GM19035 (cell line): ENCODE measurements at regions not wholly inside any gene's neighbourhood (a gene's known extent, or its start where the extent isn't known, plus 50 kb on each side); places are given as distances from the start of the nearest gene placed in this dataset.
"Not testable (repeated sequence)": the region's sequence is repeated elsewhere in the genome, so short reads cannot be mapped to it uniquely, and the experiment has no call there.

Experiments used
- ATAC-seq: cut with Tn5 transposase; IDR thresholded peaks from one replicate; pipeline ENCODE4 v1.9.1; 2021; ENCODE audit not compliant: unreplicated experiment

GRCh38 chr7:69225259-69225943 lies 372.9 kb upstream of the AUTS2 start:
- ATAC-seq = no peak

GRCh38 chr7:69228212-69228811 lies 370.0 kb upstream of the AUTS2 start:
- no peak for ATAC-seq

GRCh38 chr7:69232445-69233376 lies 365.6 kb upstream of the AUTS2 start:
- ATAC-seq = no peak

GRCh38 chr7:69237541-69237940 lies 360.7 kb upstream of the AUTS2 start:
- ATAC-seq = no peak

GRCh38 chr7:69243016-69243415 lies 355.3 kb upstream of the AUTS2 start:
- no peak for ATAC-seq

DNA sequence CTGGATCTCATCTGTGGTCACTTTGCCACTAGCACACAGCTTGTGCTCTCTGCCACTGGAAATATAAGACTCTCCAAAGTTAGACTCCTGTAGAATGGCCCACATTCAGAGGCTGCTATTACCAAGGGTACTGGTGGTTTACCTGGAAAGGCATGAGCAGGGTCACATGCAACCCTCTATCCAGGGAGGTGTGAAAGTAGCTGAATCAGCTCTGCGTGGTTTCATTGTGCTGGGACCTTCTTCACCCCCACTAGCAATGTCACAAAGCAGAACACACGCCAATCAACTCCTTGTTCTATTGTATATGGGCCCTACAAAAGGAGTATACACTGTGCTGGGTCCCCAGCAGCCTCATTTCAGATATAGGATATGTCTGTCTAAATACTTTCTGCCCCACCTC lies 353.6 kb upstream of the AUTS2 start:
- ATAC-seq = no peak

DNA sequence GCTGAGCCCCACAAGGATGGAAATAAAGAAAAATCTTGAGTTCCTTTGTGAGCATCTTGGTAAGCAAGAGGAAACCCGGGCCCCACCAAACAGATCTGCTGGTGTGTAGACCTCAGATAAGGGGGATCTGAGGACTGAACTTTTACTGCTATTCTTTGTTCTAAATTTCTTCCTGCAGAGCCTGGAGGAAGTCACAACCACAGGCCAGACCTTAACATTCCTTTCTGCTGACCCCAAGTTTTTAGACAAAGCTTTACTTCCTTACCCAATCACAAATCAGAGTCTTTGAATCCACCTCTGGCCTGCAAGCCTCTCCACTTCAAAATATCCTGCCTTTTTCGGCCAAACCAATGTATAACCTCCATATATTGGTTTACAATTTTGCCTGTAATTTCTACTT lies 352.6 kb upstream of the AUTS2 start:
- ATAC-seq = no peak

DNA sequence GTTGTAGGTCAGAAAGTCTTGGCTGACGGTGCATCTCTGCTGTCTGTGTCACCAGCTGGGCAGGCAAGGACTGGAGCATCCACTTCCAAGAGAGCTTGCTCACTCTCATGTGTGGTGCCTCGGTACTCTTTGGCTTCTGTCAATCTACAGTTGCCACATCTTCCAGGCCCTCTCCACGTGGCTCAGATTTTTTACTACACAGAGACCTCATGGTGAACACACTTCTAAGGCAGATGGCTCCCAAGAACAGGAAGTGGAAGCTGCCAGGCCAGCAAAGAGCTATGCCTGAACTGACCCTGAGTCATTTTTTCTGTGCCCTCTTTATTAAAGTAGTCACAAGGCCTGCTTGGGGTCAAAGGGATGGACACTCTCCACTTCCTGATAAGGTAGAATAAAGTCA lies 351.5 kb upstream of the AUTS2 start:
- ATAC-seq = no peak

- ATAC-seq = not testable (repeated sequence)
Observed at GRCh38 chr7:69248382-69248828, 349.9 kb upstream of the AUTS2 start.

DNA sequence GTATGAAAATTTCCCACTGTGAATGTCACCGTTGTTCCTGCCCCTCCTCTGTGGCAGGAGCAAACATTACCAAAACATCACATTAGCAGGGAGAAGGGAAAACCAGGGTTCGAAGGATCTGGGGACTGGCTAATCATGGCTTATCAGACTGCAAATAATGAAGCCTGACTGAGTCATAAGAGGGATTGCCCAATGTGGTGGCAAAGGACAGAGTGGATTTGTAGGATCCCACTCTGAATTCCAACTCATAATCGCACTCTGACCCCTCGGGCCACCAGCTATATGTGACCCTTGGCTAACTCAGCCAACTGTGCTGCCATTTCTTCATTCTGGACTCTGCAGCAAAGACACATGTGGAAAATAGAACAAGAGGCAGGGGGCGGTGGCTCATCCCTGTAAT lies 347.3 kb upstream of the AUTS2 start:
- ATAC-seq = no peak

DNA sequence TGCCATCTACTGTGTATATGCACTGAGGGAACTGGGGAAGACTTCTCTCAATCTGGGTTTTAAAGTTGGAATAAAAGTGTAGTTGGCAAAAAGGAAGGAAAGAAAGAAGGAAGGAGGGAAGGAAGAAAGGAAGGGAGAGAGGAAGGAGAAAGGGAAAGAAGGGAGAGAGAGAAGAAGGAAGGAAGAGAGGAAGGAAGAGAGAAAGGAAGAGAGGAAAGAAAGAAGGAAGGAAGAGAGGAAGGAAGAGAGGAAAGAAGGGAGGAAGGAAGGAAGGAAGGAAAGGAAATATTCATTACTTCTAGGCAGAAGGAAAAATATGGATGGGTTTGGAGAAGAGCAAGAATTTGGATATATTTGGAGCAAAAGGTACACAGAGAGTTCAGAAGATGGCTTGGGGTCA lies 343.6 kb upstream of the AUTS2 start:
- no peak for ATAC-seq

DNA sequence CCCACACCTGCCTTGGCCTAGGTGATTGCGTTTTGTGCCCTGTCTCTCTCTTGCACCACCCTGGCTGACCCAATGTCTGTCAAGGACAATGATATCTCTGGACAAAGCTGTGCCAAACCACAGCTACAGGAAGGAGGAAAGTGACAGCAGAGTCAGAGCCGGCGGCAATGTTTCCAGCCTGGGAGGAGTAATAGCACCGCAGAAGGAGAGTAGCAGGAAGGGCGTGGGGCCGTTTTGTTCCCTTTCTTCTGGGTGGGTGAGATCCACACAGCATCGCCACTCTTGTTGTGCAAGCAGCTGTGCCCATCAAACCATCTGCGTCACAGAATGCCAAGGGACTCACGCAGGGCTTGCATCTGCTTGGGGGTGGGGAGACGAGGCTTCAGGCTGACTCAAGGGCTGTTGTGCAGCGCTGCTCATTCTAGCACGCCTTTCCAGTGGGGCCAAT lies 341.6 kb upstream of the AUTS2 start:
- no peak for ATAC-seq

- ATAC-seq = no peak
Observed at GRCh38 chr7:69257592-69257991, 340.7 kb upstream of the AUTS2 start.

- ATAC-seq = no peak
Observed at GRCh38 chr7:69259445-69259844, 338.8 kb upstream of the AUTS2 start.

DNA sequence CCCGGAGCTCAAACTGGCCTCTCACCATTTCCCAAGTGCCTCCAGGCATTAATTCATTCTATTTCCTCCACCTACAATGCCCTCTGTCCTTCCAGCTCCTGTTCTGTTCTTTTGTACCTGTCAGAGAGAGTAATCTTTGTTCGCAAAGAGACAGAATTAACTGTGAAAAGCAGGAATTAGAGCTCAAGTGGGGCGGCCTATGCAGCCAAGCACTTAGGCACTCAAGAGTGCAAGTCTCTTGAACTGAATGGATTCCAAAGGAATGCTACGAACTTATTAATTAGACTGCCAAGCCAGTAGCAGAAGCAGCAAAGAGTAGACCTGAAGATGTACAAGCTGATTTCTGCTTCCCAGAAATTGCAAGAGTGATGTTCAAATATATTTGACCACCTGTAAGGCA lies 338.3 kb upstream of the AUTS2 start:
- ATAC-seq = no peak

DNA sequence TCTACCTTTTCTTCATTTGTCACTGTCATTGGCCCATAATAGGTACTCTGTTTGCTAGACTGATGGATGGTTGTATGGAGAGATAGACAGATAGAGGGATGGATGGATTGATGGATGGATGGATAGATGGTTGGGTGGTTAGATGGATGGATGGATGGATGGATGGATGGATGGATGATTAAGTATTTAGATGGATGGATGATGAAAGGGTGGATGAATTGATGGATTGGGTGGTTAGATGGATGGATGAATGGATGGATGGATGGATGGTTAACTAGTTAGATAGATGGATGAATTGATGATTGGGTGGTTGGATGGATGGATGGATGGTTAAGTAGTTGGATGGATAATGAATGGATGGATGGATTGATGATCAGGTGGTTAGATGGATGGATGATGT lies 334.7 kb upstream of the AUTS2 start:
- no peak for ATAC-seq

DNA sequence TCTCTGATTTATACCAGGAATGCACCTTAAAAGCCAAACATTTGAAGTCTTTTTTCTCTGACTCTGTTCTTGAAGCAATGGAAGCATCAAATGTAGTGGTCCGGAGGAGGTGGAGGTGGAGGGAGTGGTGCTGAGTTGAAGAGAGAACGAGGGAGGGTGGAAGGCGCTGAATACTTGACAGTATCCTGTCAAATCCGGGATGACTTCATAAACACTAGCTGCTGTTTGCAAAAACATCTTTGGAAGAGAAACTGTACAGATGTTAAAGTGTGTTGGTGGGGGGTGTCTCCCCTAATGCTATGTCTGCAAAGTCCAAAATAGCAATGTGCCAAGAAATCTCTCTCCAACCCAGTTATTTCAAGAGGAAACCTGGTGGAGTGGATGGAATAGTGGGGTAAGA lies 328.5 kb upstream of the AUTS2 start:
- ATAC-seq = no peak

DNA sequence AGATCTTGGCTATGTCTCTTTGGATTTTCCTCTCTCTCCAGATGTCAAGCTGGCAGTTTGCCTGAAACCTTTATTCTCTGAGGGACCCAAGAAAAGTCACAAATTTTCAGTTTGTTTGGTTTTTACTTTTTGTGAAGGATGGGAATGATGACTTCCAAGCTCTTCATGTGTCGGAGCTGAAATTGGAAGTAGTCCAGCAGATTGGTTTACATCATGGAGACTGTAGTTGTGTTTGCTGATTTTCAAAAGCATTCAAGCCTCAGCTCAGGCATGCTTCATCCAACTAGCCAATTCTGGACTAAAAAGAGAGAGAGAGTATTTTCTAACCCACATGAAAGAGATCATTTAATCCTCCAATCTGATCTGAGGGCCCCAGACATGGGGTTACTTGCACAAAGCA lies 326.2 kb upstream of the AUTS2 start:
- no peak for ATAC-seq

- no peak for ATAC-seq
Observed at GRCh38 chr7:69276011-69276729, 322.1 kb upstream of the AUTS2 start.

DNA sequence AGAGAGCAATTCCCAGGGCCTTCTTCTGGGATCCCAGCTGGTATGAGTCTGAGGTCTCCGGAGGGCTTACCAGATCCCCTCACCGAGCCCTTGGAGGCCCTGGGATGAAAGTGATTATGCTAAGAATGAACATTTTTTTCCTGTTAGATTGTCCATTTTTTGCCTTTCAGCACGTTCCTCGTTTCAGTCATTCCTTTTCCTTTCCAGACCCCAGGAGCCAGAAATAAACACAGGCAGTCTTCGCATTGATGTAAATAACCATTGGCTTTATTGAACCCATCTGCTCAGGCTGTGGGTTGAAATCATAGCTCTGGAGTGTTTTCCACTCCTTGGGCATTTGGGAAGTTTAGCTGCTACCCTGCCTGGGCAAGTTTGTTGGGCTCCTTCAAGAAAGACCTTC lies 320.9 kb upstream of the AUTS2 start:
- no peak for ATAC-seq

DNA sequence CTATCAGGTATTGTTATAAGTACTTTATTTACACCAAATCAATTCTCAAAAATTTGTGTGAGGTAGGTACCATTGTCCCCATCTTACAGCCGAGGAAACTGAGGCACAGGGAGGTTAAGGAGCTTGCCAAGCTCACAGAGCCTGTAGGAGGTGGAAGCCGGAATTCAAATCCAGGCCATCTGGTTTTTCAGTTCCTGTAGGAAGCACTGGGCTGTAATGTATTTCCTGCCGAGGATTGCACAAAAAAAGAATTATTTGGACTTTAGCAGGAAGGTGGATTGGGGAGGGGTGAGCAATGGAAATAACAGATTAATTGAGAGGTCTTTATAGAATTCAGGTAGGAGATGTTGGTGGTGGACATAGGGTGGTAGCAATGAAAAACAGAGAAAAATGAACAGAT lies 315.3 kb upstream of the AUTS2 start:
- ATAC-seq = no peak
